Heart left ventricle (tissue), 13 donors: ENCODE measurements at regions not wholly inside any gene's neighbourhood (a gene's known extent, or its start where the extent isn't known, plus 50 kb on each side); places are given as distances from the start of the nearest gene placed in this dataset.
"Not testable (repeated sequence)": the region's sequence is repeated elsewhere in the genome, so short reads cannot be mapped to it uniquely, and the experiment has no call there.

Source experiments
- POLR2A ChIP-seq, 2 donors: fragments of 450-650 bp; IDR thresholded peaks; one replicate each; pipeline ENCODE4 v1.6.1; 2017; ENCODE audit warnings: antibody characterized with exemption in 2 of 2, mild to moderate bottlenecking in 2 of 2, moderate library complexity in 2 of 2
- TF ChIP-seq, protein P1 (sequence below), 12 donors: fragments of 200-600 bp; sonication (generic) in 4 of 12; IDR thresholded peaks; one replicate each; pipeline versions ENCODE4 v1.5.0 to v1.8.0; 2018 to 2022; ENCODE audit warnings: antibody characterized with exemption in 12 of 12, mild to moderate bottlenecking in 5 of 12
- donor health status: ischemic (EF 13 %, LVEDD 7.1; RV severe dilation, severe dysfunction).
- donor health status: DM: no; HTN: yes; CAD: no.
- donor health status: DM: no; HTN: no; CAD: no.
- donor health status: ischemic (EF 25% LVEDD 6.9; RV normal size, moderate dysfunction).
- donor health status: ischemic (EF 25% LVEDD 5.7; RV mildly dilated, moderate dysfunction).
- donor health status: ischemic (EF 35%, LVEDD 5.7; RV mildly dilated, moderate dysfunction).
- donor health status: nonischemic (EF 11% LVEDD 7.7; RV severe dilation, severe dysfunction).
- donor health status: DM: yes; HTN: yes; CAD: no.
- donor health status: PGD.
- donor health status: ischemic (EF 29% LVEDD 5.4; RV normal size, mild dysfunction).
- donor health status: nonischemic (EF 23%, LVEDD 6.1; RV moderate dilation, normal function).

DNA sequence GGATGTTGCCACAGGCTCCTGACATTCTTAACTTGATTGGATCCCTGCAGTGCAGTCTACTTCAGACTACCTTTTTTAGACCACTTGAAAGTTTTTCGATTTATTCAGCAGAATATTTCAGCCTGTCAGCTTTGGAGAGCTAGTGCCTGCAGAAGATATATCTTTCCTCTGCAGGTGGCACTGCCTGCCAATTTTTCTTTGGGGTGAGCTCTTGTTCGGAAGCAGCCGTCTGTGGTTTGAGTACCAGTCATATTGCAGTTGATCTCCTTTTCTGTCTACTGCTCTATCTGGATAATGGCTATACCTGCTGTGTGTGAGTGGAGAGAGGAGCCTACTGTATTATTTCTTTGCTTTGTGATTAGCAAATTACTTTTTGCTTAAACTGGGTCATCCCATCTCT, 1486.9 kb downstream of the KHDRBS2 start:
- TF ChIP-seq, protein P1, sequence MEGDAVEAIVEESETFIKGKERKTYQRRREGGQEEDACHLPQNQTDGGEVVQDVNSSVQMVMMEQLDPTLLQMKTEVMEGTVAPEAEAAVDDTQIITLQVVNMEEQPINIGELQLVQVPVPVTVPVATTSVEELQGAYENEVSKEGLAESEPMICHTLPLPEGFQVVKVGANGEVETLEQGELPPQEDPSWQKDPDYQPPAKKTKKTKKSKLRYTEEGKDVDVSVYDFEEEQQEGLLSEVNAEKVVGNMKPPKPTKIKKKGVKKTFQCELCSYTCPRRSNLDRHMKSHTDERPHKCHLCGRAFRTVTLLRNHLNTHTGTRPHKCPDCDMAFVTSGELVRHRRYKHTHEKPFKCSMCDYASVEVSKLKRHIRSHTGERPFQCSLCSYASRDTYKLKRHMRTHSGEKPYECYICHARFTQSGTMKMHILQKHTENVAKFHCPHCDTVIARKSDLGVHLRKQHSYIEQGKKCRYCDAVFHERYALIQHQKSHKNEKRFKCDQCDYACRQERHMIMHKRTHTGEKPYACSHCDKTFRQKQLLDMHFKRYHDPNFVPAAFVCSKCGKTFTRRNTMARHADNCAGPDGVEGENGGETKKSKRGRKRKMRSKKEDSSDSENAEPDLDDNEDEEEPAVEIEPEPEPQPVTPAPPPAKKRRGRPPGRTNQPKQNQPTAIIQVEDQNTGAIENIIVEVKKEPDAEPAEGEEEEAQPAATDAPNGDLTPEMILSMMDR (IDR thresholded peaks at IDR 0.05) = not testable (repeated sequence)
- not testable (repeated sequence) for TF ChIP-seq POLR2A (IDR thresholded peaks at IDR 0.05)
